Loucy (cell line): ENCODE measurements at regions not wholly inside any gene's neighbourhood (a gene's known extent, or its start where the extent isn't known, plus 50 kb on each side); places are given as distances from the start of the nearest gene placed in this dataset.

Source experiments
- CTCF ChIP-seq: fragments of 200-600 bp; sonication (generic); conservative IDR thresholded peaks from 2 replicates; pipeline ENCODE4 v1.5.1; 2014; ENCODE audit warnings: mild to moderate bottlenecking, antibody characterized with exemption, low read length
- EZH2phosphoT487 ChIP-seq: fragments of 200-600 bp; IDR thresholded peaks from 2 replicates; pipeline ENCODE4 v1.6.1; 2018; ENCODE audit warnings: antibody characterized with exemption, mild to moderate bottlenecking, moderate library complexity, borderline replicate concordance

- TF ChIP-seq CTCF, result no peak
- no peak for TF ChIP-seq EZH2phosphoT487
Measured at GRCh38 chr2:21361384-21361783, 237.6 kb downstream of the TDRD15 start.
